GM23248 (cell line): ENCODE measurements at regions not wholly inside any gene's neighbourhood (a gene's known extent, or its start where the extent isn't known, plus 50 kb on each side); places are given as distances from the start of the nearest gene placed in this dataset.

ENCODE experiments used
- DNase-seq: peaks from one replicate; pipeline ENCODE4 v3.0.0-alpha.2; 2015
- H2AFZ ChIP-seq: fragments of 200-600 bp; sonication (generic); 2 replicates; pipeline ENCODE4 v1.6.1; 2016; ENCODE audit warnings: antibody characterized with exemption
- H3F3A ChIP-seq: fragments of 200-600 bp; sonication (generic); 2 replicates; pipeline ENCODE4 v1.6.1; 2016; ENCODE audit warnings: mild to moderate bottlenecking, antibody characterized with exemption, mixed run types; ENCODE audit not compliant: insufficient read depth
- H3K27ac ChIP-seq: fragments of 200-600 bp; sonication (generic); 2 replicates; pipeline ENCODE4 v1.5.1; 2016; ENCODE audit warnings: mild to moderate bottlenecking
- H3K27me3 ChIP-seq: fragments of 200-600 bp; sonication (generic); replicated peaks from 2 replicates; pipeline ENCODE4 v1.6.1; 2016; ENCODE audit warnings: mild to moderate bottlenecking; ENCODE audit not compliant: insufficient read depth
- H3K36me3 ChIP-seq: fragments of 200-600 bp; sonication (generic); 2 replicates; pipeline ENCODE4 v1.6.1; 2016; ENCODE audit warnings: low read depth, mild to moderate bottlenecking
- H3K4me1 ChIP-seq: fragments of 200-600 bp; sonication (generic); 2 replicates; pipeline ENCODE4 v1.6.1; 2016; ENCODE audit warnings: mild to moderate bottlenecking; ENCODE audit not compliant: insufficient read depth
- H3K4me2 ChIP-seq: fragments of 200-600 bp; sonication (generic); one replicate; pipeline ENCODE4 v1.6.1; 2016; ENCODE audit warnings: mild to moderate bottlenecking; ENCODE audit not compliant: unreplicated experiment
- H3K4me3 ChIP-seq: fragments of 200-600 bp; sonication (generic); 2 replicates; pipeline ENCODE4 v1.5.1; 2016; ENCODE audit warnings: mild to moderate bottlenecking
- H3K79me2 ChIP-seq: fragments of 200-600 bp; sonication (generic); 2 replicates; pipeline ENCODE4 v1.6.1; 2016; ENCODE audit warnings: mild to moderate bottlenecking; ENCODE audit not compliant: insufficient read depth
- H3K9ac ChIP-seq: fragments of 200-600 bp; sonication (generic); 2 replicates; pipeline ENCODE4 v1.6.1; 2016; ENCODE audit warnings: mild to moderate bottlenecking
- H3K9me2 ChIP-seq: fragments of 200-600 bp; sonication (generic); 2 replicates; pipeline ENCODE4 v1.6.1; 2016; ENCODE audit warnings: mixed run types, mild to moderate bottlenecking, moderate library complexity; ENCODE audit not compliant: insufficient read depth
- H3K9me3 ChIP-seq: fragments of 200-600 bp; sonication (generic); one replicate; pipeline ENCODE4 v1.6.1; 2017; ENCODE audit warnings: low read depth
- H4K20me1 ChIP-seq: fragments of 200-600 bp; sonication (generic); 2 replicates; pipeline ENCODE4 v1.6.0; 2016; ENCODE audit not compliant: insufficient read depth
- EZH2 ChIP-seq: fragments of 200-600 bp; sonication (generic); IDR thresholded peaks from 2 replicates; pipeline ENCODE4 v1.6.1; 2018; ENCODE audit warnings: antibody characterized with exemption, mild to moderate bottlenecking; ENCODE audit not compliant: insufficient read depth, poor library complexity, severe bottlenecking
- EZH2phosphoT487 ChIP-seq: fragments of 200-600 bp; sonication (generic); IDR thresholded peaks from 2 replicates; pipeline ENCODE4 v1.6.1; 2018; ENCODE audit warnings: antibody characterized with exemption, moderate library complexity, mild to moderate bottlenecking, low read depth; ENCODE audit not compliant: insufficient read depth
- WGBS, 2 experiments: methylation state at CpG; one replicate each; pipeline ENCODE4 v1.1.6; 2015 to 2017; ENCODE audit warnings: low lambda C conversion rate in 2 of 2, low coverage in 1 of 2; ENCODE audit errors: missing lambda C conversion rate in 2 of 2; 5-methylcytosine and 5-hydroxymethylcytosine counted together
- in situ Hi-C: fragments of 300-500 bp; cut with MboI; formaldehyde crosslinking; loops from 2 replicates; pipeline ENCODE4 v1.15.0; 2020

DNA sequence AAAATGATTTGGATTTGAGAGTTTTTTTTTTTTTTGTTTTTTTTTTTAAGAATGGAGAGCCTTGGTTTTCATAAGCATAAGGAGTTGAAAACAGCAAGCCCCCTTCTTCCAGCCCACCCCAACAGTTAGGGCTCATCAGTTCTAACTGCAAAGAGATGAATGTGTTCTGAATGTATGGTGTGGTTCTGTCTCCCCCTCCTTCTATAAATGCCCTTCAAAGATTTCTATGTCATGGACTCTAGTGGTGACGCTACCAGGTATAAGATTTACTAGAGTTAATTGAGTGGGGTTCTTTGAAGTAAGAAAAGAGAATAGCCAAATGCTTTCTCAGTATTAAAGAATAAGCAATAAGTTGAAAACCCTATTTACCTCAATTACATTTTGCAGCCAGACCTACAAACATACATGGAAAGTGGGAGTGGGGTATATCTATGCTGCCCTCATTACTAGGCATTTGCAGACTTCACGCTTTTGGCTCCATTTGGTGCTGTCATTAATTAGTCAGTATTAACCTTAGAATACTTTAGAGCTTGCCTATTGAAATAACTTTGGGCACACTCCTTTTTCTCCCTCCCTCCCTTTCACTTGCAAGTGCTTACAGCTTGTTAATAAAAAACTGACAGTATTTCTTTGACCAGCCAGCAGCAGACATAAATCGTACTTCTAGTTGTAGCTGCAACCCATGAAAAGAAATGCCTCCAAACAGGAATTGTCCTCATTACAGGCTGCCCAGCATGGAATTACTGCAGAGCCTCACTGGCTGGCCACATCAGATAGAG, 667.2 kb upstream of the ZNF608 start:
- Histone ChIP-seq H3K4me3 (no peak overlapping the region), H3K9me3 (no peaks in the 10 kb centered on the region), H3K9me2 (no peaks in the 10 kb centered on the region), H3K36me3 (no peaks in the 10 kb centered on the region), H2AFZ (no peak overlapping the region), H3K79me2 (no peaks in the 10 kb centered on the region), H3K9ac (no peak overlapping the region), H3K27ac (no peak overlapping the region), H4K20me1 (no peaks in the 10 kb centered on the region), H3K4me1 (peaks cover 46% of the 10 kb centered on the region), H3K4me2 (peak overlapping the region; percentile 76), H3F3A (peaks cover 40% of the 10 kb centered on the region), H3K27me3 (no peaks in the 10 kb centered on the region)
- in situ Hi-C loops, result no loop called here
- no peak for TF ChIP-seq EZH2
- TF ChIP-seq EZH2phosphoT487, result no peak
- DNase-seq, result no peak
- WGBS, 2 experiments, result 80 to 83% methylated on average over 3 of the region's 3 CpGs

DNA sequence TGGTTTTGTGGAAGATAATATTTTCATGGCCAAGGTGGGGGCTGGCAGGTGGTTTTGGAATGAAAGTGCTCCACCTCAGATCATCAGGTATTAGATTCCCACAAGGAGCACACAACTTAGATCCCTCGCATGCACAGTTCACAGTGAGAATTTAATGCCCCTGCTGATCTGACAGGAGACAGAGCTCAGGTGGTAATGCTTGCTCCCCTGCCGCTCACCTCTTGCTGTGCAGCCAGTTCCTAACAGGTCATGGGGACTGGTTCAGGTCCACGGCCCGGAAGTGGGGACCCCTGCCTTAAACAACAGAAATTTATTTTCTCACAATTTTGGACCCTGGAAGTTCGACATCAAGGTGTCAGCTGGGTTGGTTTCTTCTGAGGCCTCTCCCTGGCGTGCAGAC, 668.7 kb upstream of the ZNF608 start:
- TF ChIP-seq EZH2 (no peak), EZH2phosphoT487 (no peak)
- H3K79me2 ChIP-seq, result no peaks in the 10 kb centered on the region
- H3K4me1 ChIP-seq, result peaks cover 33% of the 10 kb centered on the region
- no peak overlapping the region for H3K4me3 ChIP-seq
- H4K20me1 ChIP-seq, result no peaks in the 10 kb centered on the region
- no peak overlapping the region for H3K27ac ChIP-seq
- no peaks in the 10 kb centered on the region for H3K9me3 ChIP-seq
- WGBS, 2 experiments, result 95% methylated on average over 6 of the region's 6 CpGs
- in situ Hi-C loops, result no loop called here
- no peak overlapping the region for H3K9ac ChIP-seq
- no peaks in the 10 kb centered on the region for H3K36me3 ChIP-seq
- no peak overlapping the region for H2AFZ ChIP-seq
- no peak overlapping the region for H3K4me2 ChIP-seq
- H3F3A ChIP-seq, result peaks cover 27% of the 10 kb centered on the region
- H3K9me2 ChIP-seq, result no peaks in the 10 kb centered on the region
- H3K27me3 ChIP-seq, result no peaks in the 10 kb centered on the region
- DNase-seq, result no peak

DNA sequence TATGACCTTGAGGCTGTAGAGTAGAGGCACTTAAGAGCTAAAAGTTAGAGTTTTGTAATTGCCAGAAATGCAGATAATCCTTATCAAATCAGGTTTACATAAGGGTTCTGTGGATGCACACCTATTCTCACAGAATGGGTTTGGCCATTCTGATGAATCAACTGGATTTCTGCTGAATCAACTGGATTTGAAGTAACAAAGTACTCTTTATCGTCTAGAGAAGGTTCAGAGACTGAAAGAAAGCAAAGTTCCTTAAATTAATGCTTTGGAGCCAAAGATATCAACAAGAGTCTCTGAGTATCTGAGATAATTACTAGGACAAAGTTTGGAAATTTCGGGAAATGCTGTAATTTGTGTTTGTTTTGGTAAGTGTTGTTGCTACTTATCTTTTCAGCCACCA, 669.6 kb upstream of the ZNF608 start:
- TF ChIP-seq EZH2phosphoT487, result no peak
- no peak for TF ChIP-seq EZH2
- Histone ChIP-seq H3K27me3 (no peaks in the 10 kb centered on the region), H3F3A (peaks cover 19% of the 10 kb centered on the region), H3K79me2 (no peaks in the 10 kb centered on the region), H3K9me2 (no peaks in the 10 kb centered on the region), H3K27ac (no peak overlapping the region), H3K4me1 (peaks cover 23% of the 10 kb centered on the region), H3K4me2 (no peak overlapping the region), H3K4me3 (no peak overlapping the region), H4K20me1 (no peaks in the 10 kb centered on the region), H3K36me3 (no peaks in the 10 kb centered on the region), H2AFZ (no peak overlapping the region), H3K9me3 (no peaks in the 10 kb centered on the region), H3K9ac (no peak overlapping the region)
- in situ Hi-C loops, result no loop called here
- no peak for DNase-seq
- 92% methylated on average over 2 of the region's 2 CpGs for WGBS, 2 experiments

DNA sequence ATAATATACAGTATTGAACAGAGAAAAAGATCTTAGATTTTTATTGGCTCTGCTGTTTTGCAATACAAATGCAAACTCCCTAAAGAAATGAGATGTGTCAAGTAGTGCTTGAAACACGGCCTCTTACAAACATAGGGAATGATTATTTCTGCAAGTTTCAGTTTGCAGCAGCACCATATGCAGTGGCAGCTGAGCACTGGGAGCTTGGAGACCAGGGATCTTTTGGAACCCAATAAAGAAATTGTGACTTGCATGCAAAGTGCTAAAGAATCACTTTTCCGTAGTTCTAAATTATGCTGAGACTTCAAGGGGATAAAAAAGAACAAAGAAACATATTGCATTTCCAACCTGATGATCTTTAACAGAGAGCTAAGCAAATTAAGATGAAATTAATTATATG, 674.6 kb upstream of the ZNF608 start:
- Histone ChIP-seq H3K4me1 (no peaks in the 10 kb centered on the region), H3K79me2 (no peaks in the 10 kb centered on the region), H4K20me1 (no peaks in the 10 kb centered on the region), H3K27me3 (0 out of 2 replicates have a peak, but pooled peaks cover 9% of the 10 kb centered on the region), H3K4me2 (no peak overlapping the region), H2AFZ (no peak overlapping the region), H3K9me2 (no peaks in the 10 kb centered on the region), H3K36me3 (no peaks in the 10 kb centered on the region), H3K9me3 (no peaks in the 10 kb centered on the region), H3K4me3 (no peak overlapping the region), H3K27ac (no peak overlapping the region), H3F3A (no peaks in the 10 kb centered on the region), H3K9ac (no peak overlapping the region)
- 87 to 94% methylated on average over 2 of the region's 2 CpGs for WGBS, 2 experiments
- TF ChIP-seq EZH2phosphoT487 (no peak), EZH2 (no peak)
- DNase-seq, result no peak
- in situ Hi-C loops, result no loop called here
